NCI-H1694 treated with DMSO at 0.1 percent for 48 hours (cell line): ENCODE measurements at regions not wholly inside any gene's neighbourhood (a gene's known extent, or its start where the extent isn't known, plus 50 kb on each side); places are given as distances from the start of the nearest gene placed in this dataset.
"Not testable (repeated sequence)": the region's sequence is repeated elsewhere in the genome, so short reads cannot be mapped to it uniquely, and the experiment has no call there.

Experiments used
- DNase-seq: peaks from one replicate; lab custom pipeline; 2025; lab: John Stamatoyannopoulos, UW

- no peak for DNase-seq
These were observed 108.5 kb downstream of the KCNK1 start for GRCh38 chr1:233722212-233722979.

DNA sequence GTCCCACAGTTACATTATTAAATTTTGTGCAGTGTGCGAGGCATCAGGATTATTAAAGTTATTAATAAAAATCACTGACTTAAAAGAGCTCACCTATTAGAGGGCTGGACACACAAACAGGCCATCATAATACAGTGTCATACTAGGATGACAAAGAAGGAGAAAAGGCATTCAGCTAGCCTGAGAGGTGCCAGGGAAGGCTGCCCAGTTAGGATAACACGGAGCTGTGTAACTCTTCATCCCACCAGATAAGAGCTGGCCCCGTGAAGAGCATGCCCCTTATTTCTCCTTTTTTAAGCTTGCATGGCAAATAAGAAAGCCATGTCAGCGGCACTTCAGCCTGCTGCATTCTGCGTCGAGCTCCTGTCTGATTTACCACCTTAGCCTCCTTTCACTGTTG lies 109.5 kb downstream of the KCNK1 start:
- DNase-seq = no peak

DNA sequence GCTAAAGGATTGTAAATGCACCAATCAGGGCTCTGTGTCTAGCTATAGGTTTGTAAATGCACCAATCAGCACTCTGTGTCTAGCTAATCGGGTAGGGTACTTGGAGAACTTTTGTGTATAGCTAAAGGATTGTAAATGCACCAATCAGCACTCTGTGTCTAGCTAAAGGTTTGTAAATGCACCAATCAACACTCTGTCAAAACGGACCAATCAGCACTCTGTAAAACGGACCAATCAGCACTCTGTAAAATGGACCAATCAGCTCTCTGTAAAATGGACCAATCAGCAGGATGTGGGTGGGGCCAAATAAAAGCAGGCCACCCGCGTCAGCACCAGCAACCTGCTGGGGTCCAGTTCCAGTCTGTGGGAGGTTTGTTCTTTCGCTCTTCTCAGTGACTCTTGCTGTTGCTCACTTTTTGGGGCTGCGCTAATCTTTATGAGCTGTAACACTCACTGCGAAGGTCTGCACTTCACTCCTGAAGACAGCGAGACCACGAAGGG lies 110.3 kb downstream of the KCNK1 start:
- DNase-seq = not testable (repeated sequence)

DNA sequence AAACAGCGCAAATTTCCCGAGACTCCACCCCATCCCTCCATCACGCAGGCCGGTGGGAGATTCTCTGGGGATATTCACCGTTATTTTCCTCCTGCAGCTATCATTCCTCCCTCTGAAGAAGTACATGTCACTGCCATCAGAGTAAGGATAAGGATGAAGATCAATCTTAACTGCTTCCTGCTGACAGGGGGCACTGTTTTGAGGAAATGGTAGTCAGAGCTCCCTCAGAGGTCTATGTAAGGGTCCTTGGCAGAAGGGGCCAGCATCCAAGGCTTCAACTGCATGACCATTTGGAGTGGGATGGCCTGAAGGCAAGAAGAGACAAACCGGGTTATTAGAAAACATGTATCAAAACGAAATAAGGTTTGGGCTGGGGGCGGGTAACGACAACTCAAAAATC lies 111.5 kb downstream of the KCNK1 start:
- DNase-seq = no peak

- no peak for DNase-seq
These were observed 114.8 kb downstream of the KCNK1 start for GRCh38 chr1:233728721-233729120.

- DNase-seq = no peak
These were observed 116.5 kb downstream of the KCNK1 start for GRCh38 chr1:233730380-233730779.

- no peak for DNase-seq
These were observed 116.9 kb downstream of the KCNK1 start for GRCh38 chr1:233730809-233731208.

DNA sequence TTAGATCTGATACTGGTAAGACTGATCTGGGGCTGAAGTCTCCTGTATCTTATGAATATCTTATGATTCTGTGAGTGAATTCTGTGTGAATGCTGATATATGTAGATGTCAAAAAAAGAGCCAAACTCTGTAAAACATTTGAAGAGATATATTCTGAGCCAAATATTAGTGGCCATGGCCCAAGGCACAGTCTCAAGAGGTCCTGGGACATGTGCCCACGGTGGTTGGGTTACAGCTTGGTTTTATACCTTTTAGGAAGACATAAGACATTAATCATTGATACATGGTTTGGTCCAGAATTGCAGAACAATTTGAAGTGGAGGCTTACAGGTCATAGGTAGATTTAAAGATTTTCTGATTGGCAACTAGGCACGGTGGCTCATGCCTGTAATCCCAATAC lies 118.3 kb downstream of the KCNK1 start:
- DNase-seq = no peak

GRCh38 chr1:233734456-233734855 lies 120.5 kb downstream of the KCNK1 start:
- DNase-seq = no peak

GRCh38 chr1:233735331-233735730 lies 121.4 kb downstream of the KCNK1 start:
- DNase-seq = no peak

GRCh38 chr1:233735847-233736246 lies 121.9 kb downstream of the KCNK1 start:
- no peak for DNase-seq

- no peak for DNase-seq
These were observed 123.4 kb downstream of the KCNK1 start for GRCh38 chr1:233737341-233737740.

DNA sequence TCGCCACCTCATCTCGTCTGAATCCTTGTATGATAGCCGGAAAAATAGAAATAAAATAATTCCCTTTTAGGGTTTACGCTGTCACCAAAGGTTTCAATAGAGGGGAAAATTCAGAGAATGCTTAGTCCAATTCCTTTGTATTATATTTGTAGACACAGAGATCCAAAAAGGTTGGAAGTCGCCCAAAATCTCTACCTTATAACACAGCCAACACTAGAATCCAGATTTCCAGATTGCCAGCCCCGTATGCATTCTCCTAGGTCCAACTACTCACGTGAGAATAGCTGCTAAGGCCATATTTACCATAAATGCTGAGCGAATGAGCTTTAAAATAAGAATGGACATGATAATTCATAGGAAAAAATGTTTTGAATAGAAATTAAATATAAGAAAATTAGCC lies 124.5 kb downstream of the KCNK1 start:
- DNase-seq = no peak

DNA sequence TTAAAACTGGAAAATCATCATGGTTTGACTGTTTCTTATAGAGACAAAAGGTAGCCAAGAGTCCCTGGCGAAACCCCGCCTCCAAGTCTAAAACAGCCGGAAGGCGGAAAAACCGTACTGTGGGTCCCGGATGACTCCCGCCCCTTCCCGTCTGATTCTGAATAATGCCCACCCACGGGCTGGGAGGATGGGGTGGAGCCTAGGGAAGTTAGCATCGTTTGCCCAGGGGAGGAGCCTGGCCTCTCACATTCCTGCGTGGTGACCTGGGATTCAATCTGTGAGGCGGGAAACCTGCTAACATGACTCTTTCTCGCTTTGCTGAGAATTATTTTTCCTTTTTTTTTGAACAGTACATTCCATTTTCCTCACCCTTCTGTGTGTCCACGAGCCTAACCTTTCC lies 124.9 kb downstream of the KCNK1 start:
- no peak for DNase-seq

DNA sequence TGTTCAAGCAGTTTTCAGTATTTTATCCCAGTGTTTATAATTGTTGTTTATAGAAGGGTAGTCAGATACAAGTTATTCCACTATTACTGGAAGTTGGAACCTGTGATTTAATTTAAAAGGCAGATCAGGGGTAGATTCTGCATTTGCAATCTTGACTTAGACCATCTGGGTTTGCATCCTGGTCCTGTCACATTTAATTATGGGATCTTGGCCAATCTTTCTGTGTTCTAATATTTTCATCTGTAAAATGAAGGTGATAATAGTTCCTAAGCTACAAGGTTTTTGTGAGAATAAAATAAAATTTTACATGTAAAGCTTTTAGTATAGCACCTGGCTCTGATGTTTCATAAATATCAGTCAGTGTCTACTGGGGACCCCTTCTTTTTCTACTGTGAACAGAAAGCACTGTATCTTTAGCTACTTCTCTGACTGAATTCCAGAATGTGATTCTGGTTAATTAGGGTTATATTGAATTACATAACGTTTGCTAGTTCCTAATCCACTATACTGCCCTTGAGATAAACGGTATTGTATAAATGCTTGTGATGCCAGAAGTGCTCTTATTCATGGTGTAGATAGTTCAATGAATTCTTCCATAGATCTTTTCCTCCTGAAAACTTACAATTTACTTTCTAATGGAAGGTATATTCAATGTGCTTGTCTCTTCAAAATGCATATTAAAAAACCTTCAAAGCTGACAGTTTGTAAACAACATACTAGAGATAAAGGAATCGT lies 131.0 kb downstream of the KCNK1 start:
- DNase-seq = no peak

GRCh38 chr1:233750139-233750538 lies 136.2 kb downstream of the KCNK1 start:
- no peak for DNase-seq

DNA sequence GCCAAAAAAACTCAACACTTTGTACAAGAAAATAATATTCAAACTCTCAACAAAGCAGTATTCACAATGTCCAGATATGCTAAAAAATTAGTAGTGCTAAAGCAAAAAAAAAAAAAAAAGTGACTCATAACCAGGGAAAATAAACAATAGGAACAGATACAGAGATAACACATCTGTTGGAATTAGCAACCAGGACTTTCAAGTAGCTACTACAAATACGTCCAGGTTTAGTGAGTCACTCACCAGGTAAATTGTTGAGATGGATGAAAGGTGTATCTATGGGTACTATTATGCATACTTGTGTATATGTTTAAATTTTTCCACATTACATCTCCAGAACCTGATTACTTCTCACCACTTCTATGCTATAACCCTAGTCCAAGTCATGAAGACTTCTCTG lies 144.8 kb upstream of the SLC35F3 start:
- no peak for DNase-seq

GRCh38 chr1:233764304-233764703 lies 140.2 kb upstream of the SLC35F3 start:
- not testable (repeated sequence) for DNase-seq

DNA sequence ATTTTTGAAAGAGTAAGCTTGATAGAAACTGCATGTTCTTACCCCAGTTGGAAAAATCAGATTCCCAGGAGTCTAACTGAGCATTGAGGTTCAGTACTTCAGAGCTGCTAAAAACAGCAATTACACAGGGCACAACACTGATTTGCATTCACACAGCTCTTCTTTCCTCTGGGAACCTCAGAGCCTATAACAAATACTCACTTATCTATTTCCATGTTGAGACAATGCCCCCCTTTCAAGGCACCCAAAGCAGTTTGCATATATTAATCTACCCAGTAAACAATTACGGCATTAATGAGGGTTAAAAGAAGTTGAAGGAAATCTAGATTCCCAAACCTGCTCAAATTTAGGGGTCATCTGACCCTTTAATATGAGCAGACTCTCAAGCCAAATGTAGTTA lies 126.9 kb upstream of the SLC35F3 start:
- DNase-seq = no peak

- DNase-seq = no peak
These were observed 124.4 kb upstream of the SLC35F3 start for GRCh38 chr1:233780049-233780448.

DNA sequence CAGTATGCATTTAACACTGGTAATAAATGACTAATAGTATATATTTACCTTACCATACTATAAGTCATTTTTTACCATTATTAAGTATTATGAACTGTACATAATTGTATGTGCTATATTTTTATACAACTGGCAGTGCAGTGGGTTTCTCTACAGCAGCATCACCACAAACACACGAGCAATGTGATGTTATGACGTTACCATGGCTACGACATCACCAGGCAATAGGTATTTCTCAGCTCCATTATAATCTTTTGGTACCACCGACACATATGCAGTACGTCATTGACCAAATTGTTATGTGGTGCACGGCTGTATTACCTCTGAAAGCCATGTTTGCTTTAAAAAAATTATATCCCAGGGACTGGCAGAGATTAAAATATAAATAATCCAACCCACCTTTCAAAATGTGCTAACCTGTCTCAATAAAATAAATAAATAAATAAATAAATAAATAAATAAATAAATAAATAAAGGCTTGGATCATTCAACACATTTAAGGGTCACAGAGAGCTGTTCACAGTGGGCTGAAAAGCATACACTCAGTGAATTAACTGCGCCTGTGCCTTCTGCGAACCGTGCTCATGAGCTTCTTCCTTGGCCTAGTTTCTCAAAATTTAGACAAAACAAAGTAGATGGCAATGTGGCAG lies 121.4 kb upstream of the SLC35F3 start:
- DNase-seq = no peak

DNA sequence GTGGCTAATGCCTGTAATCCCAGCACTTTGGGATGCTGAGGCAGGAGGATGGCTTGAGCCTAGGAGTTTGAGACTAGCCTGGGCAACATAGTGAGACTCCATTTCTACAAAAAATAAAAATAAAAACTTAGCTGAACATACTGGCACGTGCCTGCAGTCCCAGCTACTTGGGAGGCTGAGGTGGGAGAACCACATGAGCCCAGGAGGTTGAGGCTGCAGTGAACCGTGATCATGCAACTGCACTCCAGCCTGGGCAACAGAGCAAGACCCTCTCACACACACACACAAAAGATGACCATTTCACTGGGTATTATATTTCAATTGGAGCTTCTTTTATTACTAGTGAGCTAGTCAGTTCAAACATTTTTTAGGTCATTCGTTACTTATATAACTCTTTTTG lies 116.9 kb upstream of the SLC35F3 start:
- DNase-seq = no peak

DNA sequence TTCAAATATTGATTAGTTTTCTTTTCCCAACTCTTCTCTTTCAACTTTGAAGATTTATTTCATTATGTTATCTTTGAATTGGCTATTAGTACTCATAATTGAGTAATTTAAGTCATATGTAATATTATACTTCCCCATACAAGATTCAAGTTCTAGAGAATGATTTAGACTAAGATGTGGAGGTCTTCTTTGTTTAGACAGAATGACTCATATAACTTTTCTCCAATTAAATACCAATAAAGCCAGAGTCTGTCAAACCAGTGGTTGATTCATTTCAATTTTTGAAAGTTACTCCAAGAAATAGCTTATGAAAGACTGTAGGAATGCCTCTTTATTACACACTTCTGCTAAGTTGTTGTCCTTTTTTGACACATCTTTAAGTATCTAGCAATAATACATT lies 115.8 kb upstream of the SLC35F3 start:
- no peak for DNase-seq
